DMS114 treated with DMSO at 0.1 percent for 48 hours (cell line): ENCODE measurements at regions not wholly inside any gene's neighbourhood (a gene's known extent, or its start where the extent isn't known, plus 50 kb on each side); places are given as distances from the start of the nearest gene placed in this dataset.

Experiments
- DNase-seq: peaks from one replicate; lab custom pipeline; 2025; ENCODE audit not compliant: unreplicated experiment; lab: John Stamatoyannopoulos, UW

DNA sequence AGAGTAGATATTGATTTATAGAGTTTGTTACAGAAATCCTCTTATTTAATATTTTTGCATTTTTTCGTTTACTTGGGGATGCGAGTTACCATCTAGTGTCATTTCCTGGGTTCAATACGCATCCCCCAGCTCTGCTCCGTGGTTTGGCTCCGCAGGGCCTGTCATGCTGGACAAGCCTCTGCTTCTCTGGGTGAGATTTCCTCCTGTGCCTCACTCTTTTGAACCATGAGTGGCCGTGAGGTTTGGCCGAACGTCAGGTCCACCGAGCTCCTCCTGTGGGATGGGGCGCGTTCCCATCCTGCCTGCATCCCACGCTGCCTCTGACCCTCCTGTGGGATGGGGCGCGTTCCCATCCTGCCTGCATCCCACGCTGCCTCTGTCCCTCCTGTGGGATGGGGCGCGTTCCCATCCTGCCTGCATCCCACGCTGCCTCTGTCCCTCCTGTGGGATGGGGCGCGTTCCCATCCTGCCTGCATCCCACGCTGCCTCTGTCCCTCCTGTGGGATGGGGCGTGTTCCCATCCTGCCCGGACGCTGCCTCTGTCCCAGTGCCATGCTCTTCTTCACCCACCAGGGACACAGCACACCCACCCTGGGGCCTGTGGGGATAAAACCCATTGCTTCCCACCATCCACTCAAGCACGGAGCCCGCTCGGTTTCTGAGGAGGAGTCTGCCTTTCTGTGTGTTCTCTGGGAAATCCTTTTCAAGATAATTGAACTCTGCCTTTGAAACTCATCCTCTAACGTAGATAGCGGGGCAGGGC is 506.8 kb downstream of the BRD1 start:
- DNase-seq: no peak

DNA sequence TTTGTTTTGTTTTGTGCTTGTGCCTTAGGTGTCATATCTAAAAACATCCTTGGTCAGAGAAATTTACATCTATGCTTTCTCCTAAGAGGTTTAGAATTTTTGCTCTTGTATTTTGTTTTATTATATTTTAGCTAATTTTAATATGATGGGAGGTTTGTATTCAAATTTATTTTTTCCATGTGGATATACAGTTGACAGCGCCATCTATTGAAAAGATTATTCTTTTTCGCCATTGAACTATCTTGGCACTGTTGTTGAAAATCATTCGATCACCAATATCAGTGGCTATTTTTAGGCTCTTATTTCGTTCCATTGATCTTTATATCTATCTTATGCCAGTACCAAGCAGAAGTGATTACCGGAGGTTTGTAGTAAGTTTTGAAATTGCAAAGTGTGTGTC is 510.3 kb downstream of the BRD1 start:
- no peak for DNase-seq

DNA sequence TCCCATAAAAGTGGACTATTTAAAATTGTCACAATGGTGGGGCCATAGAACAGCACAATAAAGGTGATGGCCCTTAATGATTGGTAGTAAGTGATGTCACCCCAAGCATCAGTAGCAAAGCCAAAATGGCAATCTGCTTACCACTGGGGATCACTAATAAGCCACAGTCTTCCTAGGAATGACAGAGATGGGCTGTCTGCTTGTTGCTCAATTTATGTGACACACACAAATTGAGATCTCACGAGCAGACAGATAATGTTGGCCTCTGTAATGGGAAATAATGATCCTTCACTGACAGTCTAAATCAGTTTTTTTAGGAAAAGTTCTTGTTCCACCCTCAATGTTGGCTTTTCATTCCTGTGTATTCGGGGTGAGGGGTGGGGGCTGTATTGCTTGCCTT is 515.1 kb downstream of the BRD1 start:
- no peak for DNase-seq

DNA sequence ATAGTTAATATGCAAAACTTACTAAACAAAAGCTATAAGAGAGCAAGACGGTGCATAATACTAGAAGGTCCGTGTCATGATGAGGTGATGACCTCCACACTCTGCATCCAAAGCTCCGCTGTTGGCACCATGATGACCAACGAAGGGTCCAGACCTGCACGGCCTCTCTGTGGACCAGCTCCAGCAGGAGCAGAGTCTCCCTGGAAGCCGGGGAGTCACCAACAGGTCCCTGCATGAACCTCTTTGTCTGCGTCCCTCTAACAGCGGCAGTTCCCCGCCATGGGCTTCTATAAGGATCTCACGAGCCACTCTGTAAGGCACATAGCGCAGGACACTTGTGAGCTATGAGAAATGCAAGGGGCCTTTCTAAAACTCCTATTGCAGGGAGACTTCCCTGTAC is 517.3 kb downstream of the BRD1 start:
- DNase-seq: no peak

DNA sequence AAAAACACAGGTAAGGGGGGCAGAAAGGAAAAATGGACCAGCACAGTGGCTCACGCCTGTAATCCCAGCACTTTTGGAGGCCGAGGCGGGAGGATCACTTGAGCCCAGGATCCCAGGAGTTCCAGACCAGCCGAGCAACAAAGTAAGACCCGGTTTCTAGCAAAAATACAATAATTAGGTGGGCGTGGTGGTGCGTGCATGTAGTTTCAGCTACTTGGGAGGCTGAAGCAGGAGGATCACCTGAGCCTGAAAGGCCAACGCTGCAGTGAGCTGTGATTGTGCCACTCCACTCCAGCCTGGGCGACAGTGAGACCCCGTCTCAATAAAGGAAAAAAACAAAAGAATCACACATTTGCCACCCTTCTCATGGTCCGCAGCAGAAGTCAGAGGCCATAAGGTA is 519.4 kb downstream of the BRD1 start:
- no peak for DNase-seq

DNA sequence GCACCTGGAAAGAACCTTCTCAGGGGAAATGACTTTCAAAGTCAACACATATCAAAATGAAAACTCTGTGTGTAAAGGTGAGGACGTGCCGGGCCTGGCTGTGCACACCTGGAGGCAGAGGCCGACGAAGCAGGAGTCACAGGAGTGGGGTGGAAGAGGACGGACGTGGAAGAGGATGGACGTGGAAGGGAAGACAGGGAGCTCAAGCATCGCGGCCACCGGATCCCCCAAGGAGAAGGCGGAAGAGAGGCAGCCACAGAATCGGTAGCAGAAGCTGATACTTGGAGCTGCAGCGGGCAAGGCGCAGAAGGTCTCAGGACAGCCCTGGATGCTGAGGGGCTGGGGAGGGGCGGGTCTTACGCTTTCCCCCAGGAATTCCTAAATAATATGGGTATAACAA is 519.8 kb downstream of the BRD1 start:
- no peak for DNase-seq

DNA sequence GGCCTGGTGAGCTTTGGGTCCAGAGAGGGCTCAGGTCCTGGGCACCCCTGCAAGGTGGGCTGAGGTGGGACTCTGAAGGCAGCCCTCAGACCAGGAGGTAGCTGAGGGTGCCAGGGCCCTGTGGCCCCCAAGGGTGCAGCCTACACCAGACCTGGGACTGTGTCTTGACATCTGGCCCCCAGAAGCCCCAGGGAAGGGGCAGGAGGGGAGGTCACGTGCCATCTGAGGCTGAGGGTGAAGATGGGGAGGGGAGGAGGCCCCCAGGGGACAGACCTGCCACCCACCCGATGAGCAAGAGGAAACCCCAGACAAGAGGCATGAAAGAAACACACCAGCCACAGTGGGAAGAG is 520.2 kb downstream of the BRD1 start:
- DNase-seq: no peak

DNA sequence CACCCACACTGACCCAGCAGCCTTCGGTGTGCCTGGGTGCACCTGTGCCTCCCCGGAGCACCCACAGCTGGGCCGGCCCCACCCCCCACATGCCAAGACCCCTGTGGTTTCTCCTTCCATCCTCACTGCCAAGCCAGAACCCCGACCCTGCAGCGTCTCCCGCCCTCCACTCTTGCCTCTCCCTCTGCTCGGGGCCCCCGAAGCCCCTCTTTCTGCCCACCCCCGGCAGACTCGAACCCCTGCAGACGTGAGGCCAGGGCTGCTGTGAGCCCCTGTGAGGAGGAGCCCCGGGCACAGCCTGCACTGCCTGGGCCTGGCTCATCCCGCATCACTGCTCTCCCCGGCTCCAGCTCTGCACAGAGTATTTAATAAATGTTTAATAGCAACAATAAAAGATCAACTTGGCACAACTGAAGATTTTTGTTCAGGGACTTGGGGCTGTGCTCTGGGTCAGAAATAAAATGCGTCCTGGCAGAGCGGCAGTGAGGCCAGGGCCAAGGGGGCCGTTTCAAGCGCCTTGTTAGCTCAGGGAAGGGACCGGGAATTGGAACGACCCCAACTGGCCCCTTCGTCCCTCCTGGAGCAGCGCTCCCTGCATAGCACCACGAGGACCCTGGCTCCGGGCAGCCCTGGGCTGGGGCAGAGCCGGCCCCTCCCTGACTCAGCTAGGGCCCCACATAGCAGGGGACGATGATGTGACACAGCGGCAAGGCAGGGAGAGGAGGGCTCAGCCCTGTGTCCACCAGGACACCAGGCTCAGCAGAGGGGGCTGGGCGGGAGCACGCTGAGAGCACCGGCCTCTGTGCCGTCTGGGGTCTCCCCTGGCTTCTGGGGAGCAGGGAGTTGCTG is 520.8 kb downstream of the BRD1 start:
- DNase-seq: no peak

DNA sequence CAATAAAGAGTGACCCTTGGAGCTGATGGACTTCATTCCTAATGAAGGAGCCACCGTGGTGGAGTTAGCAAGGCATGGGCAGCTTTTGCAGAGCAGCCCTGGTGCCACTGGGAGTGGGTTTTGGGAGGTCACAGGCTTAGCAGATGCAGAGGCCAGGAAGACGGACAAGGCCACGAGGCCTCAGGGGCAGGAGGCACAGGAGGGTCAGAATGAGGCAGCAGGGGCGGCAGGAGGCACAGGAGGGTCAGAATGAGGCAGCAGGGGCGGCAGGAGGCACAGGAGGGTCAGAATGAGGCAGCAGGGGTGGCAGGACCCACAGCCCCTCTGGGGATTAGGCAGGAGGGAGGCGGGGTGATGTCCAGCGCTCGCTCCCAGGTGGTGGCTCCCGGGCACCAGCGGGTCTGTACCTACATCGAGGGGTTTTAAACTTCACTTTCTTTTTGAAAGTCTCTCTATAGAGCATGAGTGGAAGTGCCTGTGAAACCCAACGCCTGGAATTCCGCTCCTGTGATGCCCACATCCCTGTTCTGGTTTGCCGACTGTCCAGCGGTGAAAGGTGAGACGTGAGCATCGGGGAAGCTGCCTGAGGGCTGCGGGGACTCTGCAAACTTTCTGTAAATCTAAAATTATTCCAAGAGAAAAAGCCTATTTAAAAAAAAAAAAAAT is 521.6 kb downstream of the BRD1 start:
- DNase-seq: no peak

DNA sequence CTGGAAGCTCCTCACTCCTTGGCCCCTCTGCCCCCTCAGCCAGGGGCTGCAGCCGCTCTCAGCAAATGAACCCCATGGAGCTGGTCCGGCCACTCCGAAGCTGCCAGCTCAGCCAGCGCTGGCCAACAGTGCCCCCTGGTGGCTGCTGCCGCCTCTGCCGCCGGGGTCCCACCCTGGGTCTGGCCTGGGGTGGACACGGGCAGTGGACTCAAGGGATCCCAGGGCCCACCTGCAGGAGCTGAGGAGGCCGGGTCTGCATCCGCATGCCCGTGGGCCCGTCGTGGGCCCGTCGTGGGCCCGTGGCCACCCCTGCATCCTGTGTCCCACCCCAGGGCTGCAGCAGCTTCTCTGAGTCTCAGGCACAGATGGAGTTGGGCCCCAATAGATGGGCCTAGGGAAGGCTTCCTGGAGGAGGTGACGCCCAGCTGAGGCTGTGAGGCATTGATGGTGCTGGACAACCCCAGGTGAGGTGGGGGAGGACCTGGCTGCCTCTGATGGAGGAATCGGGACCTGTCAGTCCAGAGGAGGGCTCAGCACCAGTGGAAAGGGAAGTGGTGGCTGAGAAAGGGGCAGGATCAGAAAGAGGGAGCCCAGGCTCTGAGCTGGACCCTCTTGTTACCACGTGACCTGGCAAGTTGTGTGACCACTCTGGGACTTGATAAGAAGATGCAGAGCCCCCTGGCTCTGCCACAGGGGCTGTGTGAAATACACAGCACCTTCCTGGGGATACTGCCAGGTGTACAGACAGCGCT is 522.3 kb downstream of the BRD1 start:
- peak; percentile 52 for DNase-seq

DNA sequence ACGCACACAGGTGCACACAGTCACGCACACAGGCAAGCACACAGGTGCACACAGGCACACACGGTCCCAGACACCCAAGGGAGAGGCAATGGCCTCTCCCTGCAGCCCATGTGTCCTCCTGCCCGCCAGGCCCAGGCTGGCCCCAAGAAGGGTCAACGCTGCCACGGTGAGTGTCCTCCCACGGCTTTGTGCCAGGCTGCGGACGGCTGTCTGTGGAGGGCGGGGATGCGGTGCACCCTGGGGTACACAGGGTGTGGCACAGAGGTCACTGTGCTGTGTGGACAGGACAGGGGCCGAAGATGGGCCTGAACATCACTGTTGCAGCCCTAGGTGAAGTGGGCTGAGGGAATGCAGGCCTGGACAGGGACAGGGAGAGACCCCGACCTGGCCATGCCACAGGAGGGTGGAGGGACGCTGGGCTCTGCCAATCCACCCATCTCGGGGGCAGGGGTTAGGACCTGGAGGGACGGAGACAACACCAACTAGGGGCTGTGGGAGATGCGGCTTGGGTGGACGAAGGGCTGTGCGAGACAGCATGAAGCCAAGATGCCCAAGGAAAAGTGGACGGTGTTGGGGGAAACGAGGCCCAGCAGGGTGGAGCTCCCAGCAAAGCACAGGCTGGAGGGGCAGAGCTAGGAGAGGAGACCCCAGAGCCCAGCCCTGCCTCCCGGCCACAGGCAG is 523.8 kb downstream of the BRD1 start:
- DNase-seq: no peak

DNA sequence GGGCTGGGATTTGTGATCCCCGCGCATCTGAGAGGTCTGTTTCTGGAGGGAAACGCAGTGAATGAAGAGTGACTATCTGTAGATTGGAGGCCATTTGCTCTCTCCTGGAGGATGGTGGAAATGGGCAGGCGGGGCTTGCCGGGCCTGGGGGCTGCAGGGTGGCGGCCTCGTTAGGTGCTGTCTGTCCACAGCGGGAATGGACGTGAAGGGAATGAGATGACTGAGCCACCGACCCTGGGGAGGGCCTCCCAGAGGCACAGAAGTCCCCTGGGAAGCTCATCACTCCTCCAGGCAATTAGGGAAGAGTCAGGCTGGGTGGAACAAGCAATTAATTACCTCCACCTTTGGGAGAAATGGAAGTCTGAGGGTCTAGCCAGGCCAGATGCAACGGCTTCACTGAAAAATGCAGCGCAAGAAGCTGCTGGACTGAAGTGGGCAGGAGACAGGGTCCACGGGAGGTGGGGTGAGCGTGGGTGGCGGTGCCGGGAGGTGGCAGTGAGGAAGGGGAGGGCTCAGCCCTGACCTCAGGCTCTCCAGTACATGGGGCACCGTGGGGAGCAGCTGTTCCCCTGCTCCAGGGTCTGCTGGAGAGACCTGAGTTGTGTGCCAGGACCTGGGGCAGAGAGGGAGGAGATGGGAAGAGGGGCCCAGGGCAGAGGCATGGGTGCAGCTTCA is 524.5 kb downstream of the BRD1 start:
- no peak for DNase-seq

DNA sequence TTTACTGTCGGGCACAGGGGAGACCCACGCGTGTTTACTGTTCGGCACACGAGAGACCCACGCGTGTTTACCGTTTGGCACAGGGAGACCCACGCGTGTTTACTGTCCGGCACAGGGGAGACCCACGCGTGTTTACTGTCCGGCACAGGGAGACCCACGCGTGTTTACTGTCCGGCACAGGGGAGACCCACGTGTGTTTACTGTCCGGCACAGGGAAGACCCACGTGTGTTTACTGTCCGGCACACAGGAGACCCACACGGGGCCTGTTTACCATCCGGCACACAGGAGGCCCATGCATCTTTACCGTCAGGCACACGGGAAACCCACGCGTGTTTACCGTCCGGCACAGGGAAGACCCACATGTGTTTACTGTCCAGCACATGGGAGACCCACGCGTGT is 525.1 kb downstream of the BRD1 start:
- DNase-seq: no peak

DNA sequence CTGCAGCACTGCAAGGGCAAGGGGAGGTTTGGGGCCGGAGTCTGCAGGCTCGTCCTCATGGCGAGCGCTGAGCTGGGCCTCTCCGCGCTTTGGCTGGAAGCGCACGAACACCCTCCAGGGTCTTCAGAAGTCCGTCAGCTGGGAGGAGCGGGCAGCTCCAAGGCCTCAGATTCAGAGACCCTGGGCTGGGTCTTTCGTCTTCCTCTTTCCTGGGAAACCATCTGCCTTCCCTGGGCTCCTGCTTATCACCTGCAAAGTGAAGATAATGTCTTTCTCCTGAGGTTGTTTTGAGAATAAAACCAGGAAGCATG is 525.6 kb downstream of the BRD1 start:
- no peak for DNase-seq

DNA sequence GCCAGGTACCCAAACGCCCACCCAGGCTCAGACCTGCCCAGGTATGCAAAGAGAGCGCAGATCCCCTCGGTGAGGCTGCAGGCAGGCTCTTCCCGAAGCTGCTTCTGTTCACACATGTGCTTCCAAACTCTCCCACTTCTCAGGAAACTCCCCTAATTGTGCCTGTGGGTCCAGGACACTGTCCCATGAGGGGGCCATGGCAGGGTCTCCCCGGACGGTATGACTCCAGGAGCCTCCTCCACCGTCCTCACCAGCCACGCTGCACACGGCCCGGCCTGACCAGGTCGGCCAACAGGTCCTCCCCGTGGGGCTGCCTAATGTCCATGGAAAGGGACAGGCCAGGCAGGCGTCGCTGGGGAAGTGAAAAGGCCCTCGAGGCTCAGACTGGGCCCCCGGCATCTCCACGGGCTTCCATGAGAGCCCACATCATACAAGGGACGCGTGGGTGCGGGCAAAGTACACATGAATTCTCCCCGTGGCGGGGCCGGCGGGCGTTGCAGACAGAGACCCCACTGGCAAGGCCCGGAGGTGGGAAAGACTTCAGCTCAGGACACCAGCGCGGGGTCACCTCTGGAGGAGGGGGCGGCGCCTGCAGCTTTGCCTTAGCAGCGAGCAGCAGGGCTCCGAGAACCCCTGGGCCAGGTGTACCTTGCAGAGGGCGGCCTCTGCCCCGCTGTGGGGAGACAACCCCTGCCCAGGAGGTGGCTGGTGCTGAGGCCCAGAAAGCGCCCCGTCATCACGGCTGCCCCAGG is 526.1 kb downstream of the BRD1 start:
- no peak for DNase-seq

DNA sequence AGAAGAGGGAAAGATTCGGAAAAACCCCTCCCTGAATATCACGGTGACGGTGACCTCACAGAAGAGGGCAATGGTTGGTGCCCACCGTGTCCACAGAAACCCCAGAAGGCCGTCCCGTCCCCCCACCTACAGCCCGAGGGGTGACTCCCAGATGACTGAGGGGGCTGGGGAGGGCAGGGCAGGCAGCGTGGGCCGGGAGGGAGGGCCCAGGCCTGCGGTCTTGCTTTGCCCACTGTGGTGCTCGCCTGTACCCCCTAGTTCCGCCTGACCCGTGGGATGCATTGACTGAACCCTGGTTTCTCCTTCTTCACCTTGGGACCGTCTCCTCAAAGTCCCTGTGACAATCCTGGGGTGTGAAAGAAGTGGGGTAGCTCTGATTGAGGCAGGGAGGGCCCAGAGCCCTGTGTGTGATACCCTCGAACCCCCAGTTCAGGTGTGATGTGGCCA is 526.7 kb downstream of the BRD1 start:
- DNase-seq: no peak

DNA sequence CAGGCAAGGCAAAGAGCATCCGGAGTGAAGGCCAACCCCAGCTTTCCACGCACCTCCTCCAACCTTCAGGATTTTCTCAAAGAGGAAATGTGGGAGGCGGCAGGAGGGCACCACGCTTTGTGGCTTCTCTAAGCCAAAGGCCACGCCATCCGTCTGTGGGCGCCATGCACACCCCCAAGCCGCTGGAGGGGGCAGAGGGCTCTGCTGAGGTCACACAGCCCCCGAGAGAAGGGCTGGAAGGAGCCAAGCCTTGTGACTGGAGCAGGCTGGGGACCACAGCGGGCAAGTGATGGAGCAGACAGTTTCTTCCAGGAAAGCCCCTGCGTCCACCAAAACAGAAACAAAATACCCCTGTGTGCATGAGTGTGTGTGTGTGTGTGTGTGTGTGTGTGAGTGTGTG is 527.4 kb downstream of the BRD1 start:
- DNase-seq: no peak

DNA sequence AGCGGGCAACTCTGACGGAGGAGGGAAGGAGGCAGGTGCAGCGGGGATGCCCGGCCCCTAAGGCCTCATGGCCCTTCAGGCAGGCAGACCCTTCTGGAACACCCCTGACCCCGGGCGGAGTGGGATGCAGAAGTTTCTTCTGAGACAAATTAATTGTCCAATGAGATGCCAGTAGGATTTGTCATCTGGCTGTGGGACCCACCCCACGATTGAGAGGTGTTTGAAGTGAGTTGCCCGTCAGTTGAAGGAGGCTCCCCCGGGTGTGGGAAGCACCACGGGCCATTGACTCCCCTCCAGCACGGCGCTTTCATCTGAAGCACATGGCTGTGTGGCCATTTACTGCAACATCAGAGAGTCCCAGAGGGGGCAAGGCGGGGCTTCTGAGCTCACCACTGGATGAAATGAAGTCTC is 527.8 kb downstream of the BRD1 start:
- no peak for DNase-seq

DNA sequence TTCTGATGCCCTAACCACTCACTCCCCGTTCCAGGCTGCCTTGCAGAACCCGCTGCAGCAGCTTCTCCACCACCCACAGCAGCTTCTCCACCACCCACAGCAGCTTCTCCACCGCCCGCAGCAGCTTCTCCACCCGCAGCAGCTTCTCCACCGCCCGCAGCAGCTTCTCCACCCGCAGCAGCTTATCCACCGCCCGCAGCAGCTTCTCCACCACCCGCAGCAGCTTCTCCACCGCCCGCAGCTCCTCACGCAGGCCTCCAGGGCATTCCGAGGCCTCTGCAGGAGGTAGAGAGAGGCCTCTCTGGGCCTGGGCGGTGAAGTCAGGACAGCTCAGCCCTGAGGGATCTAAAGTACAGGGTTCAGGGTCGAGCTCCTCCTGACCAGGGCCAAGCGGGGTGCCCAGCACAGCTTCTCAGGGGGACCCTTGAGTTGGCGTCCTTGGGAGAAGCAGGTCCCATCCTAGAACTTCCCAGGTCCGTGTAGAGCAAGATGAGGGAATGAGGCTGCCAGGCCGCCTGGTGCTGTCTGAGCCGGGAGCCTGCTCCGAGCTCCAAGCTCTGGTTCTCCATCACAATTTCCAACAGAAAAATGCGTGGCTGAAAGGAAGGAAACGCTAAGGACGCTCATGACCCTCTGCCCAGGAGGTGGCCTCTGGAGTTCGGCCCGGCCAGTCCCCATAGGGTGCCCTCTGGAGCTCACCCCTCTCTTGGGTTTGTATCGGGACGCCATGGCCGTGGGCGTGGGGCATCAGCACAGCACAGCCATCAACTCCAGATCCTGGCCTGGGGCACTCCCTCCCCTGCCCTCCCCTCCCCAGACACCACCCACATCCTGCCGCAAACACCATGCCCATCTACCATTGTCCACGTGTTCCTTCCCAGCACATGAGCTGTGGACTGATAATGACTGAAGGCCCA is 528.6 kb downstream of the BRD1 start:
- DNase-seq: no peak
